OCI-LY1 (cell line): ENCODE measurements at regions not wholly inside any gene's neighbourhood (a gene's known extent, or its start where the extent isn't known, plus 50 kb on each side); places are given as distances from the start of the nearest gene placed in this dataset.

Experiments used
- H2AFZ ChIP-seq: fragments of 200-600 bp; sonication (generic), shearing (Covaris generic); 2 replicates; pipeline ENCODE4 v1.6.0; 2014; ENCODE audit warnings: antibody characterized with exemption, mild to moderate bottlenecking, low read length
- H3F3A ChIP-seq: fragments of 200-600 bp; sonication (generic), shearing (Covaris generic); 2 replicates; pipeline ENCODE4 v1.6.0; 2014; ENCODE audit warnings: mild to moderate bottlenecking, antibody characterized with exemption, low read length, moderate library complexity; ENCODE audit not compliant: insufficient read depth
- H3K27ac ChIP-seq: fragments of 200-600 bp; sonication (generic); 2 replicates; pipeline ENCODE4 v1.5.1; 2014; ENCODE audit warnings: low read length, mixed run types, mild to moderate bottlenecking, low read depth; ENCODE audit not compliant: poor library complexity, severe bottlenecking
- H3K27me3 ChIP-seq: fragments of 200-600 bp; sonication (generic); 2 replicates; pipeline ENCODE4 v1.6.0; 2014; ENCODE audit warnings: antibody characterized with exemption, mild to moderate bottlenecking, low read length, moderate library complexity; ENCODE audit not compliant: insufficient read depth
- H3K36me3 ChIP-seq: fragments of 200-600 bp; sonication (generic); 2 replicates; pipeline ENCODE4 v1.6.1; 2014; ENCODE audit warnings: mild to moderate bottlenecking, antibody characterized with exemption, low read length, moderate library complexity, mixed read lengths; ENCODE audit not compliant: insufficient read depth
- H3K4me1 ChIP-seq: fragments of 200-600 bp; sonication (generic); 2 replicates; pipeline ENCODE4 v1.5.1; 2014; ENCODE audit warnings: mild to moderate bottlenecking, low read length, moderate library complexity; ENCODE audit not compliant: insufficient read depth, severe bottlenecking
- H3K4me2 ChIP-seq: fragments of 200-600 bp; sonication (generic), shearing (Covaris generic); 2 replicates; pipeline ENCODE4 v1.6.1; 2014; ENCODE audit warnings: low read length
- H3K4me3 ChIP-seq: fragments of 200-600 bp; sonication (generic); 2 replicates; pipeline ENCODE4 v1.5.1; 2014; ENCODE audit warnings: low read length, low read depth, mild to moderate bottlenecking, mixed read lengths; ENCODE audit not compliant: poor library complexity, severe bottlenecking
- H3K79me2 ChIP-seq: fragments of 200-600 bp; shearing (Covaris generic); 2 replicates; pipeline ENCODE4 v1.6.1; 2016; ENCODE audit warnings: mixed run types, low read length, mixed read lengths; ENCODE audit not compliant: insufficient read depth
- H3K9ac ChIP-seq: fragments of 200-600 bp; sonication (generic), shearing (Covaris generic); 2 replicates; pipeline ENCODE4 v1.6.1; 2014; ENCODE audit warnings: mild to moderate bottlenecking, low read length, mixed read lengths
- H3K9me2 ChIP-seq: fragments of 200-600 bp; sonication (generic), shearing (Covaris generic); 2 replicates; pipeline ENCODE4 v1.6.1; 2014; ENCODE audit warnings: low read depth, mild to moderate bottlenecking, low read length, mixed read lengths
- H3K9me3 ChIP-seq: fragments of 200-600 bp; shearing (Covaris generic); 2 replicates; pipeline ENCODE4 v1.6.1; 2014; ENCODE audit warnings: low read length, mixed read lengths
- H4K20me1 ChIP-seq: fragments of 200-600 bp; sonication (generic), shearing (Covaris generic); 2 replicates; pipeline ENCODE4 v1.6.0; 2016; ENCODE audit warnings: mild to moderate bottlenecking, low read length; ENCODE audit not compliant: insufficient read depth
- EZH2 ChIP-seq: fragments of 200-600 bp; sonication (generic), shearing (Covaris generic); IDR thresholded peaks from 2 replicates; pipeline ENCODE4 v1.8.0; 2017; ENCODE audit warnings: borderline replicate concordance, mixed run types, mild to moderate bottlenecking, antibody characterized with exemption, low read length, moderate library complexity, mixed read lengths
- TF ChIP-seq, protein P1 (sequence below): fragments of 200-600 bp; sonication (generic), shearing (Covaris generic); IDR thresholded peaks from 2 replicates; pipeline ENCODE4 v1.5.1; 2017; ENCODE audit warnings: mild to moderate bottlenecking, antibody characterized with exemption, low read length, moderate library complexity, mixed read lengths

DNA sequence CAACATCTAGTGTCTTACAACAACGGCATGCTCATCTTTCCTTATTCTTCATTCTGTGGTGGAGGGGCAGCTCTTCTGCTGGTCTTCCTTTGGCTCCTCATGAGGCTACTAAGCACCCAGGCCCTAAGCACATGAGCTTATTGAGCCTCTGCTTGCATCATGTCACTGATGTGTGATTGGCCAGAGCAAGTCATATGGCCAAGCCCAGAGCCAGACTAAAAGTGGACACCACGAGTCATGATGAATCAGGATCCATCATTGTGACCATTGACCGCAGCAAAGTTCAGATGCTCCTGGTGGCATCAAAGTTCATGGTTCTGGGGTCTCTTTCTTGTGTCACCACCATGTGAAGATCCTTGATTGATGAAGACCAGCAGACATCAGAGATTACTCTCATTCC is 192.0 kb upstream of the FOXA2 start:
- H3K36me3 ChIP-seq, result no peaks in the 10 kb centered on the region
- H3K9me3 ChIP-seq, result no peaks in the 10 kb centered on the region
- no peaks in the 10 kb centered on the region for H3K27me3 ChIP-seq
- H3F3A ChIP-seq, result no peaks in the 10 kb centered on the region
- no peak overlapping the region for H2AFZ ChIP-seq
- no peaks in the 10 kb centered on the region for H3K4me1 ChIP-seq
- H3K9ac ChIP-seq, result no peak overlapping the region
- no peak overlapping the region for H3K4me3 ChIP-seq
- no peaks in the 10 kb centered on the region for H3K79me2 ChIP-seq
- TF ChIP-seq EZH2, result no peak
- TF ChIP-seq, protein P1, sequence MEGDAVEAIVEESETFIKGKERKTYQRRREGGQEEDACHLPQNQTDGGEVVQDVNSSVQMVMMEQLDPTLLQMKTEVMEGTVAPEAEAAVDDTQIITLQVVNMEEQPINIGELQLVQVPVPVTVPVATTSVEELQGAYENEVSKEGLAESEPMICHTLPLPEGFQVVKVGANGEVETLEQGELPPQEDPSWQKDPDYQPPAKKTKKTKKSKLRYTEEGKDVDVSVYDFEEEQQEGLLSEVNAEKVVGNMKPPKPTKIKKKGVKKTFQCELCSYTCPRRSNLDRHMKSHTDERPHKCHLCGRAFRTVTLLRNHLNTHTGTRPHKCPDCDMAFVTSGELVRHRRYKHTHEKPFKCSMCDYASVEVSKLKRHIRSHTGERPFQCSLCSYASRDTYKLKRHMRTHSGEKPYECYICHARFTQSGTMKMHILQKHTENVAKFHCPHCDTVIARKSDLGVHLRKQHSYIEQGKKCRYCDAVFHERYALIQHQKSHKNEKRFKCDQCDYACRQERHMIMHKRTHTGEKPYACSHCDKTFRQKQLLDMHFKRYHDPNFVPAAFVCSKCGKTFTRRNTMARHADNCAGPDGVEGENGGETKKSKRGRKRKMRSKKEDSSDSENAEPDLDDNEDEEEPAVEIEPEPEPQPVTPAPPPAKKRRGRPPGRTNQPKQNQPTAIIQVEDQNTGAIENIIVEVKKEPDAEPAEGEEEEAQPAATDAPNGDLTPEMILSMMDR, result no peak
- no peak overlapping the region for H3K4me2 ChIP-seq
- no peaks in the 10 kb centered on the region for H4K20me1 ChIP-seq
- H3K9me2 ChIP-seq, result no peaks in the 10 kb centered on the region
- H3K27ac ChIP-seq, result no peak overlapping the region

DNA sequence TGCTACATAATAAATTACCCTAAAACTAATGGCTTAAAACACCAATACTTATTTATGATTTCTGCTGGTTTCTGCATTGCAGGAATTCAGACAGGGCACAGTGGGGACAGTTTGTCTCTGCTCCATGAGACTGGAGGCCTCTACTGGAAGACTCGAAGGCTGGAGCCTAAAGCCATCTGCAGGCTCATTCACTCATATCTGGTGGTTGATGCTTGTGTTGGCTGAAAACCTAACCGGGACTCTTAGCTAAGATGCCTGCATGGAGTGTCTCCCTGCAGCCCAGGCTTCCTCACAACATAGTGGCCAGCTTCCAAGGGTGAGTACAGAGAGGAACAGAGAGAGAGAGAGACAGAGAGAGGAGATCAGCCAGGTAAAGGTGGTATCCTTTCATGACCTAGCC is 195.5 kb upstream of the FOXA2 start:
- Histone ChIP-seq H3K36me3 (no peaks in the 10 kb centered on the region), H3K9me3 (no peaks in the 10 kb centered on the region), H3F3A (no peaks in the 10 kb centered on the region), H3K79me2 (no peaks in the 10 kb centered on the region), H4K20me1 (no peaks in the 10 kb centered on the region), H3K4me2 (no peak overlapping the region), H3K4me3 (no peak overlapping the region), H3K4me1 (no peaks in the 10 kb centered on the region), H2AFZ (no peak overlapping the region), H3K27me3 (no peaks in the 10 kb centered on the region), H3K27ac (no peak overlapping the region), H3K9ac (no peak overlapping the region), H3K9me2 (no peaks in the 10 kb centered on the region)
- TF ChIP-seq, protein P1, result no peak
- no peak for TF ChIP-seq EZH2

DNA sequence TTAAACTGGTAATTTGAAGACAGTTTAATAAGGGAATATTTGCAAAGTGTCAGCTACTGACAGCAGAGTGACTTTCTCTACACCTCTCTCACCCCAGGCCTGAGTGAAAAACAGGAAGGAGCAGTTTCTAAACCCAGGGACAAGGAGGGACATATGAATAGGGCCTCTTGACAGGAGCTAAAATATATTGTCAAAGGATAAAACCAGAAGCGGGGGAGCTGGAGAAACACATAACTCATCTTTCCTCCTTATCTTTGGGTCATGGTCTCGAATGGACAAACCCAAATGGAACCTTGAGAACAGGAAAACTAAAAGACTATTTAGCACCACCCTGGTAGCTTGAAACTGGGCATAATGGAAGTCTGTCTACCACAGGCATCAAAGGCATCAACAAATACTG is 197.5 kb upstream of the FOXA2 start:
- Histone ChIP-seq H3K4me3 (no peak overlapping the region), H3K36me3 (no peaks in the 10 kb centered on the region), H3K9me3 (no peaks in the 10 kb centered on the region), H3K79me2 (no peaks in the 10 kb centered on the region), H3K9me2 (no peaks in the 10 kb centered on the region), H3F3A (no peaks in the 10 kb centered on the region), H3K27ac (no peak overlapping the region), H2AFZ (no peak overlapping the region), H4K20me1 (no peaks in the 10 kb centered on the region), H3K27me3 (no peaks in the 10 kb centered on the region), H3K4me2 (no peak overlapping the region), H3K9ac (no peak overlapping the region), H3K4me1 (no peaks in the 10 kb centered on the region)
- no peak for TF ChIP-seq EZH2
- TF ChIP-seq, protein P1, result no peak
